ENCODE measurements at regions not wholly inside any gene's neighbourhood (a gene's known extent, or its start where the extent isn't known, plus 50 kb on each side); places are given as distances from the start of the nearest gene placed in this dataset.

DNA sequence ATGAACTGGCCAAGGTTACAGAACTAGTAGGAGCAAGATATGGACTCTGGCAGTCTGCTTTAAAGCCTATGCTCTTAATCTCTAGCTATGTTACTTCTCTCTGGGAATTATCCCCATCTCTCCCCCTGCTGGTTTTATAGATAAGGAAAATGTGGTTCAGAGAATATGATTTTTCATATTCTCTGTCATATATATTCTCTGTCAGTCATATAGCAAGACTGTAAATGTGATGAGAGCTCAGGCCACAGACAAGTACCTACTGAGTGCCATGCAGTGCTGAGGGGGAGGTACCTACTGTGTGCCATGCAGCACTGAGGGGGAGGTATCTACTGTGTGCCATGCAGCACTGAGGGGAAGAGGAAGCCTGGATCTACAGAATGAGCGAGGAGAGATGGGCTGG, 220.3 kb upstream of the FGGY start:
- ChIA-PET CTCF (interaction anchor here (1.2 to 1.3 kb wide), 2 partner anchors 11 to 15 kb away, joined by 4 to 5 read pairs; no protein-coding TSS in a partner anchor), POLR2A (no interaction called here)
- Histone ChIP-seq H3K9me3 (ENCODE audit: low read length) (no peaks in the 10 kb centered on the region), H3K27ac (ENCODE audit: low read depth, low read length) (no peak overlapping the region), H3K4me1 (ENCODE audit: insufficient read depth, low read length) (peaks cover 11% of the 10 kb centered on the region), H3K4me3 (ENCODE audit: low read length) (no peak overlapping the region), H3K27me3 (ENCODE audit: insufficient read depth, low read length, poor library complexity, severe bottlenecking) (no peaks in the 10 kb centered on the region), H3K36me3 (ENCODE audit: insufficient read depth, low read length) (no peaks in the 10 kb centered on the region)
- peaks cover 0 to 6% of the 10 kb centered on the region in 2 donors for H3K27me3 Mint-ChIP-seq
- DNase-seq = no peak
- peaks cover 11 to 18% (median 11%) of the 10 kb centered on the region in 3 donors for H3K4me1 Mint-ChIP-seq
- H3K4me3 Mint-ChIP-seq = no peak overlapping the region
- no peaks in the 10 kb centered on the region for H3K36me3 Mint-ChIP-seq
- H3K9me3 Mint-ChIP-seq = no peaks in the 10 kb centered on the region
- peak overlapping the region in 1 of 8 donors; percentile 38 for H3K27ac Mint-ChIP-seq

DNA sequence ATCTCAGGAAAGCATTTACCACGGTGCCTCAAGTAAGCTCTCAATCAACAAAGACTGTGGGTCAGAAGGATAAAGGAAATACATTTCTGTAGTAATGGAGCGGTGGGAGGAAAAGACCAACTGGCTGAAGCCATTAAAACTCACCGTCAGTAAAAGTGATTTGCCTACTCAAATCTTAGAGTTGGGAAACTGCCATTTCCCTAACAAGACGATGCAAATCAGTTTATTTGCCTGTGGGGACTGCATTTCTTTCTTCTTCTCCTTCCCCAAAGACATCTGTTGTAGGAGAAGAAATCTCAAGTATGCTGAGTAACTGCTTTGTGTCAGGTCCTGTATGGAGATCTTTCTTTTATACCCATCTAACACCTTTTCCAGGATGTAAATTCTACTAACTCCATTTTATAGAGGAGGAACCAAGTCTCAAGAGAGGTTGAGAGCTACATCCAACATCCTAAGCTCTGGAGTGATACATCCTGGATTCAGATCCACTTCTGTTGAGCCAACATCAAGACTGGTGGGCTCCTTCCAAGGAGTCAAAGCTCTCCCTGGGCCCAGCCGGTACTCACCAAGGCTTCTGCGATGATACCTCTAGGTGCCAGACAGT, 219.3 kb upstream of the FGGY start:
- Mint-ChIP-seq H3K36me3 (no peaks in the 10 kb centered on the region), H3K27ac (no peak overlapping the region), H3K4me1 (peaks cover 1 to 9% (median 2%) of the 10 kb centered on the region in 3 donors), H3K27me3 (peaks cover 0 to 9% of the 10 kb centered on the region in 2 donors), H3K4me3 (no peak overlapping the region), H3K9me3 (no peaks in the 10 kb centered on the region)
- Histone ChIP-seq H3K27me3 (ENCODE audit: insufficient read depth, low read length, poor library complexity, severe bottlenecking) (no peaks in the 10 kb centered on the region), H3K4me3 (ENCODE audit: low read length) (no peak overlapping the region), H3K4me1 (ENCODE audit: insufficient read depth, low read length) (peaks cover 1% of the 10 kb centered on the region), H3K36me3 (ENCODE audit: insufficient read depth, low read length) (no peaks in the 10 kb centered on the region), H3K27ac (ENCODE audit: low read depth, low read length) (no peak overlapping the region), H3K9me3 (ENCODE audit: low read length) (no peaks in the 10 kb centered on the region)
- no peak for DNase-seq
- ChIA-PET CTCF (interaction anchor here (1.2 to 1.3 kb wide), 2 partner anchors 12 to 16 kb away, joined by 4 to 5 read pairs; no protein-coding TSS in a partner anchor), POLR2A (interaction anchor here (0.6 kb wide), 1 partner anchor 42 kb away, joined by 6 read pairs; no protein-coding TSS in a partner anchor)

DNA sequence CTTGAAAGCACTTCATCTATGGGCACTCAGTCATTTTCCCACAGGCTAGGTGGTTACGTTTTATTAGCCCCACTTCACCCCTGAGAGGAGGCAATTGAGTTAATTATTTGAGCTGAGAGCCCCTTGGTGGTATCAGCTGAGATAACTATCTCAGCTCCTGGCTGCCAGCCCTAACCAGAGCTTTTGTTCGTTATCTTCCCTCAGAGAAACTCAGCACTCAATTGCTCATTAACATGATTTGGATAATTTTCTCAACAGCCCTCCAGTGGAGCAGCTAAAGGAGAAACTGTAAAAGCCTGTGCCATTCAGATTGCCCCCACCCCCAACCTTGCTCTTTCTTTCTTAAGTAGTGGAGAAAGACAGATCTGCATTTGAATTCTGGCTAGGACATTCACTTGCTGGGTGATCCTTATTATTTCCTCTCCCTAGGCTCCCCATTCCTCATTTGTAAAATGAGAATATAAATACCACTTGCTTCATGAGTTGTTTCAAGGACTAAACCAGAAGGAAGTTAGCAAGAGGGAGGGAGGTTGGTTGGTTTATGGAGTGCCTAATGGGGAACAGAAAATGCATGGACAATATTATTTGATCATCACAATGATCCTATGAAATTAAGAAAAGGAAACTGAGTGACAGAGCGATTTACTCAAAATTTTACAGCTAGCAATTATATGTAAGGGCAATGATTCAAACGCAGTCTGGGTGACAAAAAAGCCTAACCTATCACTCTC, 218.7 kb upstream of the FGGY start:
- no peaks in the 10 kb centered on the region for H3K4me1 ChIP-seq (ENCODE audit: insufficient read depth, low read length)
- Mint-ChIP-seq H3K4me1 (peaks cover 0 to 5% (median 0%) of the 10 kb centered on the region in 3 donors), H3K9me3 (no peaks in the 10 kb centered on the region), H3K27ac (peak overlapping the region in 1 of 8 donors; percentile 15), H3K36me3 (no peaks in the 10 kb centered on the region), H3K4me3 (no peak overlapping the region), H3K27me3 (peaks cover 0 to 9% of the 10 kb centered on the region in 2 donors)
- CTCF ChIA-PET = no interaction called here
- no peaks in the 10 kb centered on the region for H3K9me3 ChIP-seq (ENCODE audit: low read length)
- no peak overlapping the region for H3K4me3 ChIP-seq (ENCODE audit: low read length)
- DNase-seq = no peak
- H3K27ac ChIP-seq (ENCODE audit: low read depth, low read length) = no peak overlapping the region
- POLR2A ChIA-PET = interaction anchor here (0.6 kb wide), 1 partner anchor 42 kb away, joined by 6 read pairs; no protein-coding TSS in a partner anchor
- no peaks in the 10 kb centered on the region for H3K27me3 ChIP-seq (ENCODE audit: insufficient read depth, low read length, poor library complexity, severe bottlenecking)
- H3K36me3 ChIP-seq (ENCODE audit: insufficient read depth, low read length) = no peaks in the 10 kb centered on the region

DNA sequence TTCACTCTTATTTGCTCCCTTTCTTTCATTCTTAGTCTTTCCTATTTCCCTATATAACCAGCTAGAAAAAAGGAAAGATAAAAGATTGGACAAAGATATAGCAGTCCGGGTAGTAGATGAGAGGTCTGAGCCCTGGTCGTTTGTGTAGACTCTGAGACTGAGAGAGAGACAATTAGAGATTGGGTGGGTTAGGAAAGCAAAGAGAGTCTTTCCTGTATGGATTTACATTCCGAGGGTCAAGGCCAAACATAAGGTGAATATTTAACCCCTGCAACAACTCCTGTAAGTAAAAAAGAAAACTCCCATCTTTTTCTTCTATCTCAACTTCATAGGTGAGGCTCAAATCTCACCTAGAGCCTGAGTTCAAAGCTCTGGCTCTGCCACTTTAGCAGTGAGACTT, 218.0 kb upstream of the FGGY start:
- Mint-ChIP-seq H3K4me1 (peaks cover 0 to 4% (median under 1%) of the 10 kb centered on the region in 3 donors), H3K36me3 (no peaks in the 10 kb centered on the region), H3K27ac (no peak overlapping the region), H3K27me3 (peaks cover 0 to 9% of the 10 kb centered on the region in 2 donors), H3K4me3 (no peak overlapping the region), H3K9me3 (no peaks in the 10 kb centered on the region)
- peaks cover 2% of the 10 kb centered on the region for H3K4me1 ChIP-seq (ENCODE audit: insufficient read depth, low read length)
- DNase-seq = no peak
- no peaks in the 10 kb centered on the region for H3K27me3 ChIP-seq (ENCODE audit: insufficient read depth, low read length, poor library complexity, severe bottlenecking)
- ChIA-PET CTCF (no interaction called here), POLR2A (no interaction called here)
- no peaks in the 10 kb centered on the region for H3K9me3 ChIP-seq (ENCODE audit: low read length)
- H3K27ac ChIP-seq (ENCODE audit: low read depth, low read length) = no peak overlapping the region
- H3K36me3 ChIP-seq (ENCODE audit: insufficient read depth, low read length) = no peaks in the 10 kb centered on the region
- H3K4me3 ChIP-seq (ENCODE audit: low read length) = no peak overlapping the region

DNA sequence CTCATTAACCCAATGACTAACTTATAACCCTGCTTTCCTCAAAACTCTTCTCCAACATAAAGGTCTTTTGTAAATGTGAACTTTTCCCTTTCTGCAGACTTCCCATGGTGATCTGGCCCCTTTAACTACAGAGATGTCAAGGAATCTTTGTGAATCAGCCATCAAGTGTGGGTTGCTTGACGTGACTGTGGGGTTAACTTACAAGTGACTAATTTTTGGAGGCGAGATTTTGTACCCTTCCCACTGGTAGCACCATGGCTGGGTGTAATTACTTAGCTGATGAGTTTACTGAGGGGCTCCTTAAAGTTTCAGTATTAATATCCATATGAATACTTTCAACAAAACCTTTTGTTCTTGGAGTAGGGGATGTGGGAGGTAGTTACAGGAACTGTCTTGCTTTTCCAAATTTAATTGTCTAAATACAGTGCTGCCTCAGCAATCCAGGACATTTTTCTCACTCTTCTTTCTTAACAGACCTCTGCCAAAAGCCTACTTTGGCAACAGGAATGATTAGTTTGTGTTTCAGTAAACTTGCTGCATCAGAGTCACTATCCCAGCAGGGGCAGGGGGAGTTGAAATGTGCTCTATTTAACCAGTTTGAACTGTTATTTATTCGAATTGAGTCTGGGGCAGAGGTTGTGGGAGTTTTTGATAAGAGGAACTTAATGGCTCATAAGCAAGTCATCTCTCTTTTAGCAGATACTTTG, 217.3 kb upstream of the FGGY start:
- CTCF ChIA-PET = no interaction called here
- H3K27ac Mint-ChIP-seq = peak overlapping the region in 1 of 8 donors; percentile 33

DNA sequence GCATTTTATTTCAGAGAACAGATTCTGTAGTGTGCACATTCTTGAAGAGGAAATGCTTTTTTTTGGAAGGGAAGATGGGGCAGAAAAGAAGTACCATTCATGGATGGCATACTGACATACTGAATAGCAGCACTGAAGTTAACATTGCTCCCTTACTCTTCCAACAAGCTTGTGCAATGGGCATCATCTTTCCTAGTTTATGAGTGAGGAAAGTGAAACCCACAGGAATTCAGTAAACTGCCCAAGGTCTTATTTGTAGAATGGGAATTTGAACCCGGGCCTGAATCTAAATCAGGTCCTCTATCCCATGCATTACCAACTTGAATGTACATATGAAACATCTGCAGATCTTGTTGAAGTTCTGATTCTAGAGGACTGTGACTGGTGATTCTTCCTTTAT, 215.7 kb upstream of the FGGY start:
- Mint-ChIP-seq H3K27me3 (peaks cover 0 to 9% of the 10 kb centered on the region in 2 donors), H3K36me3 (no peaks in the 10 kb centered on the region), H3K9me3 (no peaks in the 10 kb centered on the region), H3K4me3 (no peak overlapping the region), H3K27ac (no peak overlapping the region), H3K4me1 (peaks cover 10 to 13% (median 11%) of the 10 kb centered on the region in 3 donors)
- H3K4me3 ChIP-seq (ENCODE audit: low read length) = no peak overlapping the region
- H3K36me3 ChIP-seq (ENCODE audit: insufficient read depth, low read length) = no peaks in the 10 kb centered on the region
- DNase-seq = no peak
- H3K27me3 ChIP-seq (ENCODE audit: insufficient read depth, low read length, poor library complexity, severe bottlenecking) = no peaks in the 10 kb centered on the region
- ChIA-PET CTCF (no interaction called here), POLR2A (no interaction called here)
- H3K4me1 ChIP-seq (ENCODE audit: insufficient read depth, low read length) = peaks cover 10% of the 10 kb centered on the region
- no peak overlapping the region for H3K27ac ChIP-seq (ENCODE audit: low read depth, low read length)
- no peaks in the 10 kb centered on the region for H3K9me3 ChIP-seq (ENCODE audit: low read length)

More for the DNA sequence above, 217.3 kb upstream of the FGGY start:
- Mint-ChIP-seq H3K36me3 (no peaks in the 10 kb centered on the region), H3K4me3 (no peak overlapping the region), H3K9me3 (no peaks in the 10 kb centered on the region), H3K4me1 (peaks cover 7 to 11% (median 8%) of the 10 kb centered on the region in 3 donors), H3K27me3 (peaks cover 0 to 9% of the 10 kb centered on the region in 2 donors)
- Histone ChIP-seq H3K36me3 (ENCODE audit: insufficient read depth, low read length) (no peaks in the 10 kb centered on the region), H3K27ac (ENCODE audit: low read depth, low read length) (no peak overlapping the region), H3K4me1 (ENCODE audit: insufficient read depth, low read length) (peaks cover 9% of the 10 kb centered on the region), H3K9me3 (ENCODE audit: low read length) (no peaks in the 10 kb centered on the region), H3K4me3 (ENCODE audit: low read length) (no peak overlapping the region), H3K27me3 (ENCODE audit: insufficient read depth, low read length, poor library complexity, severe bottlenecking) (no peaks in the 10 kb centered on the region)
- POLR2A ChIA-PET = no interaction called here
- no peak for DNase-seq

DNA sequence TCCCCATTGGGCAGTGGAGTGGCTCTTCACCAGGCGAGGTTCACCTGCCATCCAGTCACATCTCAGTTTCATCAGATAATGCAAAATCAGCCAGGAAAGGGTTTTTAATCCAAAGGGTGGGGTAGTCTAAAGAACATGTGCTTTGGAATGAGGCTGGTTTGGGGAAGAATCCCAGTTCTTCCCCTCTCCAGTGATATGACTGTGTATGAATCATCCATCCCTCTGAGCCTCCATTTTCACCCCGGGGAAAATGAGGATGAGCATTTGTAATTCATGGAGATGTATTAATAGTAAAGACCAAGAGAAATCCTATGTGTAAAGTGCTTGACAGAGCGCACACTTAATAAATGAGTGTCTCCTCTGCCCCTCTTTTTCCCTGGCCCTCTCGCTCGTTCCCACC, 215.1 kb upstream of the FGGY start:
- Histone ChIP-seq H3K9me3 (ENCODE audit: low read length) (no peaks in the 10 kb centered on the region), H3K4me1 (ENCODE audit: insufficient read depth, low read length) (peaks cover 10% of the 10 kb centered on the region), H3K36me3 (ENCODE audit: insufficient read depth, low read length) (no peaks in the 10 kb centered on the region), H3K27ac (ENCODE audit: low read depth, low read length) (no peak overlapping the region), H3K27me3 (ENCODE audit: insufficient read depth, low read length, poor library complexity, severe bottlenecking) (no peaks in the 10 kb centered on the region), H3K4me3 (ENCODE audit: low read length) (no peak overlapping the region)
- peaks cover 10 to 11% (median 10%) of the 10 kb centered on the region in 3 donors for H3K4me1 Mint-ChIP-seq
- H3K27ac Mint-ChIP-seq = no peak overlapping the region
- no peak overlapping the region for H3K4me3 Mint-ChIP-seq
- CTCF ChIA-PET = no interaction called here
- POLR2A ChIA-PET = no interaction called here
- H3K36me3 Mint-ChIP-seq = no peaks in the 10 kb centered on the region
- DNase-seq = no peak
- H3K27me3 Mint-ChIP-seq = peaks cover 0 to 6% of the 10 kb centered on the region in 2 donors
- no peaks in the 10 kb centered on the region for H3K9me3 Mint-ChIP-seq
